T-helper 22 cell (primary cell): ENCODE measurements at regions not wholly inside any gene's neighbourhood (a gene's known extent, or its start where the extent isn't known, plus 50 kb on each side); places are given as distances from the start of the nearest gene placed in this dataset.

Experiments
- DNase-seq: peaks from one replicate; pipeline ENCODE4 v3.0.0-alpha.2; 2020; ENCODE audit warnings: low read depth

- DNase-seq = no peak
Observed at GRCh38 chr12:31781894-31782540, 53.2 kb upstream of the AMN1 start.

GRCh38 chr12:31780096-31780495, 51.3 kb upstream of the AMN1 start:
- DNase-seq = no peak

DNA sequence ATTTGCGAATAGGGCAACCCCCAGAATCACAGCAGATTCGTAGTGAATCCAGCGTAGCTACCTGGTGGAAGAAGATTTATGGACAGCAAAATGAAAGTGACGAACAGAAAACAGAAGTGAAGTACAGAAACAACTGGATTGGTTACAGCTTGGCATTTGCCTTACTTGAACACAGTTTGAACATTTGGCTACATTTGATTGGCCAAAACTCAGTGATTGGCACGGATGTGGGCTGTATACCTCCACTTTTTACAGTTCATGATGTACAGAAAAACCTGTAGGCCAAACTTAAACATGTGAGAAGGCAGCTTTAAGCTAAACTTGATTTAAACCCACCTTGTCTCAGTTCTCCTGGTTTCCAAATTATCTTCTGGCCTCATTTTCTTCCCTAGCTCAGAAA, 49.9 kb upstream of the AMN1 start:
- no peak for DNase-seq
